Fibroblast of gingiva (primary cell): ENCODE measurements at regions not wholly inside any gene's neighbourhood (a gene's known extent, or its start where the extent isn't known, plus 50 kb on each side); places are given as distances from the start of the nearest gene placed in this dataset.

ENCODE experiments used
- DNase-seq: peaks from one replicate; pipeline ENCODE4 v3.0.0-alpha.2; 2011; ENCODE audit warnings: low read depth

- no peak for DNase-seq
These were observed 114.3 kb upstream of the ZNF438 start for GRCh38 chr10:31145986-31146385.

- DNase-seq, result peak; percentile 75
These were observed 115.0 kb upstream of the ZNF438 start for GRCh38 chr10:31146491-31147209.

- DNase-seq, result peak; percentile 79
These were observed 115.5 kb upstream of the ZNF438 start for GRCh38 chr10:31147210-31147608.

- no peak for DNase-seq
These were observed 117.3 kb upstream of the ZNF438 start for GRCh38 chr10:31148951-31149350.

- DNase-seq, result no peak
These were observed 118.3 kb upstream of the ZNF438 start for GRCh38 chr10:31149835-31150512.

GRCh38 chr10:31151301-31151700 is 119.6 kb upstream of the ZNF438 start:
- no peak for DNase-seq

- DNase-seq, result no peak
These were observed 120.9 kb upstream of the ZNF438 start for GRCh38 chr10:31152421-31153135.

GRCh38 chr10:31153161-31153560 is 121.5 kb upstream of the ZNF438 start:
- DNase-seq, result no peak

GRCh38 chr10:31153692-31154091 is 122.0 kb upstream of the ZNF438 start:
- DNase-seq, result no peak

GRCh38 chr10:31154996-31155395 is 123.3 kb upstream of the ZNF438 start:
- no peak for DNase-seq

GRCh38 chr10:31157123-31158010 is 125.7 kb upstream of the ZNF438 start:
- DNase-seq, result peak; percentile 78

GRCh38 chr10:31158011-31158658 is 126.5 kb upstream of the ZNF438 start:
- peak; percentile 26 for DNase-seq

- DNase-seq, result no peak
These were observed 134.9 kb upstream of the ZNF438 start for GRCh38 chr10:31166606-31167005.

- DNase-seq, result no peak
These were observed 139.0 kb upstream of the ZNF438 start for GRCh38 chr10:31170636-31171035.

- peak; percentile 78 for DNase-seq
These were observed 139.9 kb upstream of the ZNF438 start for GRCh38 chr10:31171402-31172083.

GRCh38 chr10:31172925-31173324 is 141.3 kb upstream of the ZNF438 start:
- no peak for DNase-seq

- no peak for DNase-seq
These were observed 142.1 kb upstream of the ZNF438 start for GRCh38 chr10:31173752-31174151.

- DNase-seq, result no peak
These were observed 139.8 kb upstream of the ZEB1 start for GRCh38 chr10:31179091-31179680.

- DNase-seq, result peak; percentile 22
These were observed 132.6 kb upstream of the ZEB1 start for GRCh38 chr10:31186225-31187000.

GRCh38 chr10:31187182-31187581 is 131.8 kb upstream of the ZEB1 start:
- DNase-seq, result no peak
